ACC112 (cell line): ENCODE measurements at regions not wholly inside any gene's neighbourhood (a gene's known extent, or its start where the extent isn't known, plus 50 kb on each side); places are given as distances from the start of the nearest gene placed in this dataset.
"Not testable (repeated sequence)": the region's sequence is repeated elsewhere in the genome, so short reads cannot be mapped to it uniquely, and the experiment has no call there.

Experiments
- H2AFZ ChIP-seq: fragments of 200-600 bp; sonication (generic); one replicate; pipeline ENCODE4 v1.6.0; 2017; ENCODE audit warnings: antibody characterized with exemption, low read length; ENCODE audit not compliant: unreplicated experiment
- H3K27ac ChIP-seq: fragments of 200-600 bp; sonication (generic); 2 replicates; pipeline ENCODE4 v1.5.1; 2014; ENCODE audit warnings: low read depth, mild to moderate bottlenecking, antibody characterized with exemption, low read length, moderate library complexity
- H3K27me3 ChIP-seq: fragments of 200-600 bp; sonication (generic); 2 replicates; pipeline ENCODE4 v1.6.1; 2014; ENCODE audit warnings: mild to moderate bottlenecking, antibody characterized with exemption, low read length, moderate library complexity, mixed read lengths; ENCODE audit not compliant: insufficient read depth
- H3K36me3 ChIP-seq: fragments of 200-600 bp; sonication (generic); 2 replicates; pipeline ENCODE4 v1.6.1; 2016; ENCODE audit warnings: mild to moderate bottlenecking, antibody characterized with exemption, low read length, moderate library complexity, mixed read lengths; ENCODE audit not compliant: insufficient read depth
- H3K4me1 ChIP-seq: fragments of 200-600 bp; sonication (generic); one replicate; pipeline ENCODE4 v1.6.1; 2016; ENCODE audit warnings: low read length, mixed read lengths; ENCODE audit not compliant: insufficient read depth, unreplicated experiment, control insufficient read depth
- H3K4me3 ChIP-seq: fragments of 200-600 bp; sonication (generic); 2 replicates; pipeline ENCODE4 v1.5.1; 2014; ENCODE audit warnings: mild to moderate bottlenecking, low read depth, low read length
- H3K79me2 ChIP-seq: fragments of 200-600 bp; sonication (generic); one replicate; pipeline ENCODE4 v1.6.0; 2016; ENCODE audit warnings: low read length; ENCODE audit not compliant: control insufficient read depth, unreplicated experiment, insufficient read depth

GRCh38 chr6:140209775-140210174 is 835.3 kb upstream of the CITED2 start:
- H3K27ac ChIP-seq, result no peak overlapping the region
- no peaks in the 10 kb centered on the region for H3K36me3 ChIP-seq
- peaks cover 7% of the 10 kb centered on the region for H3K4me1 ChIP-seq
- no peaks in the 10 kb centered on the region for H3K79me2 ChIP-seq
- no peaks in the 10 kb centered on the region for H3K27me3 ChIP-seq
- no peak overlapping the region for H2AFZ ChIP-seq
- H3K4me3 ChIP-seq, result no peak overlapping the region

- H3K27ac ChIP-seq, result peak overlapping the region; percentile 23
- peaks cover 21% of the 10 kb centered on the region for H3K4me1 ChIP-seq
- H3K79me2 ChIP-seq, result no peaks in the 10 kb centered on the region
- peak overlapping the region; percentile 93 for H2AFZ ChIP-seq
- no peaks in the 10 kb centered on the region for H3K27me3 ChIP-seq
- H3K36me3 ChIP-seq, result no peaks in the 10 kb centered on the region
- H3K4me3 ChIP-seq, result peak overlapping the region; percentile 60
Observed at GRCh38 chr6:140208286-140208685, 833.8 kb upstream of the CITED2 start.

GRCh38 chr6:140205795-140206593 is 831.5 kb upstream of the CITED2 start:
- Histone ChIP-seq H3K27me3 (no peaks in the 10 kb centered on the region), H3K4me1 (peaks cover 28% of the 10 kb centered on the region), H3K4me3 (no peak overlapping the region), H3K36me3 (no peaks in the 10 kb centered on the region), H2AFZ (no peak overlapping the region), H3K79me2 (no peaks in the 10 kb centered on the region), H3K27ac (no peak overlapping the region)

- Histone ChIP-seq H3K4me3 (peak overlapping the region; percentile 32; the same call in 1 of the 2 replicates), H3K4me1 (peaks cover 28% of the 10 kb centered on the region), H3K27me3 (no peaks in the 10 kb centered on the region), H2AFZ (no peak overlapping the region), H3K79me2 (no peaks in the 10 kb centered on the region), H3K27ac (peak overlapping the region; percentile 61), H3K36me3 (no peaks in the 10 kb centered on the region)
Observed at GRCh38 chr6:140204154-140204553, 829.7 kb upstream of the CITED2 start.

- Histone ChIP-seq H3K4me1 (peaks cover 28% of the 10 kb centered on the region), H2AFZ (peak overlapping the region; percentile 20), H3K27me3 (no peaks in the 10 kb centered on the region), H3K36me3 (no peaks in the 10 kb centered on the region), H3K4me3 (peak overlapping the region; percentile 32; the same call in 1 of the 2 replicates), H3K27ac (peak overlapping the region; percentile 61), H3K79me2 (no peaks in the 10 kb centered on the region)
Observed at GRCh38 chr6:140203661-140204147, 829.3 kb upstream of the CITED2 start.

- Histone ChIP-seq H3K4me3 (no peak overlapping the region), H3K79me2 (no peaks in the 10 kb centered on the region), H3K36me3 (no peaks in the 10 kb centered on the region), H2AFZ (peak overlapping the region; percentile 73), H3K27me3 (no peaks in the 10 kb centered on the region), H3K27ac (peak overlapping the region; percentile 61), H3K4me1 (peaks cover 26% of the 10 kb centered on the region)
Observed at GRCh38 chr6:140202964-140203515, 828.6 kb upstream of the CITED2 start.

GRCh38 chr6:140201787-140202458 is 827.5 kb upstream of the CITED2 start:
- H3K27me3 ChIP-seq, result no peaks in the 10 kb centered on the region
- H3K4me1 ChIP-seq, result peaks cover 21% of the 10 kb centered on the region
- no peaks in the 10 kb centered on the region for H3K79me2 ChIP-seq
- peak overlapping the region; percentile 43 for H2AFZ ChIP-seq
- no peaks in the 10 kb centered on the region for H3K36me3 ChIP-seq
- H3K27ac ChIP-seq, result no peak overlapping the region
- H3K4me3 ChIP-seq, result no peak overlapping the region

- Histone ChIP-seq H3K4me1 (no peaks in the 10 kb centered on the region), H3K27ac (no peak overlapping the region), H3K27me3 (no peaks in the 10 kb centered on the region), H2AFZ (no peak overlapping the region), H3K4me3 (no peak overlapping the region), H3K79me2 (no peaks in the 10 kb centered on the region), H3K36me3 (peaks cover 5% of the 10 kb centered on the region; the same call in 1 of the 2 replicates)
Observed at GRCh38 chr6:140193269-140193668, 818.8 kb upstream of the CITED2 start.

GRCh38 chr6:140192018-140192417 is 817.6 kb upstream of the CITED2 start:
- no peaks in the 10 kb centered on the region for H3K79me2 ChIP-seq
- no peak overlapping the region for H3K4me3 ChIP-seq
- no peak overlapping the region for H3K27ac ChIP-seq
- no peak overlapping the region for H2AFZ ChIP-seq
- peaks cover 5% of the 10 kb centered on the region; the same call in 1 of the 2 replicates for H3K36me3 ChIP-seq
- no peaks in the 10 kb centered on the region for H3K27me3 ChIP-seq
- H3K4me1 ChIP-seq, result no peaks in the 10 kb centered on the region

GRCh38 chr6:140189263-140189662 is 814.8 kb upstream of the CITED2 start:
- not testable (repeated sequence) for H3K36me3 ChIP-seq, H2AFZ ChIP-seq, H3K27me3 ChIP-seq, H3K4me3 ChIP-seq, H3K4me1 ChIP-seq, H3K79me2 ChIP-seq, H3K27ac ChIP-seq
